ENCODE measurements at regions not wholly inside any gene's neighbourhood (a gene's known extent, or its start where the extent isn't known, plus 50 kb on each side); places are given as distances from the start of the nearest gene placed in this dataset.

GRCh38 chr21:22609802-22610201 is 1611.6 kb downstream of the NCAM2 start:
- TF ChIP-seq EZH2 (IDR thresholded peaks at IDR 0.05), result no peak
- TF ChIP-seq CTCF (IDR thresholded peaks at IDR 0.05 in 2 of 3, conservative IDR thresholded peaks at IDR 0.05 in 1 of 3; ENCODE audit: borderline replicate concordance in 1 of 3, insufficient read depth in 1 of 3, low read depth in 2 of 3, low read length in 2 of 3), result no peak
- TF ChIP-seq POLR2AphosphoS5 (IDR thresholded peaks at IDR 0.05; ENCODE audit: low read depth, low read length), result no peak
- no peak for TF ChIP-seq POLR2A (IDR thresholded peaks at IDR 0.05; ENCODE audit: borderline replicate concordance, extremely low read depth, insufficient read depth, insufficient read length)
- TF ChIP-seq, protein P1, sequence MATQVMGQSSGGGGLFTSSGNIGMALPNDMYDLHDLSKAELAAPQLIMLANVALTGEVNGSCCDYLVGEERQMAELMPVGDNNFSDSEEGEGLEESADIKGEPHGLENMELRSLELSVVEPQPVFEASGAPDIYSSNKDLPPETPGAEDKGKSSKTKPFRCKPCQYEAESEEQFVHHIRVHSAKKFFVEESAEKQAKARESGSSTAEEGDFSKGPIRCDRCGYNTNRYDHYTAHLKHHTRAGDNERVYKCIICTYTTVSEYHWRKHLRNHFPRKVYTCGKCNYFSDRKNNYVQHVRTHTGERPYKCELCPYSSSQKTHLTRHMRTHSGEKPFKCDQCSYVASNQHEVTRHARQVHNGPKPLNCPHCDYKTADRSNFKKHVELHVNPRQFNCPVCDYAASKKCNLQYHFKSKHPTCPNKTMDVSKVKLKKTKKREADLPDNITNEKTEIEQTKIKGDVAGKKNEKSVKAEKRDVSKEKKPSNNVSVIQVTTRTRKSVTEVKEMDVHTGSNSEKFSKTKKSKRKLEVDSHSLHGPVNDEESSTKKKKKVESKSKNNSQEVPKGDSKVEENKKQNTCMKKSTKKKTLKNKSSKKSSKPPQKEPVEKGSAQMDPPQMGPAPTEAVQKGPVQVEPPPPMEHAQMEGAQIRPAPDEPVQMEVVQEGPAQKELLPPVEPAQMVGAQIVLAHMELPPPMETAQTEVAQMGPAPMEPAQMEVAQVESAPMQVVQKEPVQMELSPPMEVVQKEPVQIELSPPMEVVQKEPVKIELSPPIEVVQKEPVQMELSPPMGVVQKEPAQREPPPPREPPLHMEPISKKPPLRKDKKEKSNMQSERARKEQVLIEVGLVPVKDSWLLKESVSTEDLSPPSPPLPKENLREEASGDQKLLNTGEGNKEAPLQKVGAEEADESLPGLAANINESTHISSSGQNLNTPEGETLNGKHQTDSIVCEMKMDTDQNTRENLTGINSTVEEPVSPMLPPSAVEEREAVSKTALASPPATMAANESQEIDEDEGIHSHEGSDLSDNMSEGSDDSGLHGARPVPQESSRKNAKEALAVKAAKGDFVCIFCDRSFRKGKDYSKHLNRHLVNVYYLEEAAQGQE (IDR thresholded peaks at IDR 0.05; ENCODE audit: low read depth), result no peak
- TF ChIP-seq ZNF274 (IDR thresholded peaks at IDR 0.05; ENCODE audit: low read depth, low read length), result no peak
- no peak for TF ChIP-seq SP1 (IDR thresholded peaks at IDR 0.05; ENCODE audit: low read depth)

Measured in HCT116 (cell line).